Amniotic epithelial cell (primary cell): ENCODE measurements at regions not wholly inside any gene's neighbourhood (a gene's known extent, or its start where the extent isn't known, plus 50 kb on each side); places are given as distances from the start of the nearest gene placed in this dataset.
"Not testable (repeated sequence)": the region's sequence is repeated elsewhere in the genome, so short reads cannot be mapped to it uniquely, and the experiment has no call there.

ENCODE experiments used
- DNase-seq: peaks from one replicate; pipeline ENCODE4 v3.0.0-alpha.2; 2010; ENCODE audit warnings: low read depth

- no peak for DNase-seq
Measured at GRCh38 chr19:13712767-13713201, 51.5 kb upstream of the MRI1 start.

GRCh38 chr19:13707915-13708314 is 56.4 kb upstream of the MRI1 start:
- DNase-seq: no peak

- DNase-seq: no peak
Measured at GRCh38 chr19:13705928-13706447, 58.3 kb upstream of the MRI1 start.

GRCh38 chr19:13705201-13705600 is 59.1 kb upstream of the MRI1 start:
- no peak for DNase-seq

- DNase-seq: no peak
Measured at GRCh38 chr19:13701624-13702023, 62.7 kb upstream of the MRI1 start.

- DNase-seq: no peak
Measured at GRCh38 chr19:13700621-13701020, 63.7 kb upstream of the MRI1 start.

- no peak for DNase-seq
Measured at GRCh38 chr19:13699786-13700185, 64.5 kb upstream of the MRI1 start.

- no peak for DNase-seq
Measured at GRCh38 chr19:13696839-13697238, 67.5 kb upstream of the MRI1 start.

- DNase-seq: no peak
Measured at GRCh38 chr19:13693889-13694288, 70.4 kb upstream of the MRI1 start.

- DNase-seq: no peak
Measured at GRCh38 chr19:13691569-13692435, 72.5 kb upstream of the MRI1 start.

- no peak for DNase-seq
Measured at GRCh38 chr19:13689085-13689484, 75.2 kb upstream of the MRI1 start.

- DNase-seq: no peak
Measured at GRCh38 chr19:13684021-13684420, 80.3 kb upstream of the MRI1 start.

- DNase-seq: no peak
Measured at GRCh38 chr19:13681509-13681908, 82.8 kb upstream of the MRI1 start.

- DNase-seq: not testable (repeated sequence)
Measured at GRCh38 chr19:13680708-13681360, 83.5 kb upstream of the MRI1 start.

GRCh38 chr19:13676967-13677366 is 87.4 kb upstream of the MRI1 start:
- not testable (repeated sequence) for DNase-seq

GRCh38 chr19:13672480-13673175 is 91.7 kb upstream of the MRI1 start:
- DNase-seq: peak; percentile 1

GRCh38 chr19:13670846-13671245 is 93.5 kb upstream of the MRI1 start:
- DNase-seq: no peak

- DNase-seq: no peak
Measured at GRCh38 chr19:13669780-13670355, 94.5 kb upstream of the MRI1 start.

GRCh38 chr19:13668964-13669363 is 95.4 kb upstream of the MRI1 start:
- no peak for DNase-seq

GRCh38 chr19:13666165-13666564 is 98.2 kb upstream of the MRI1 start:
- no peak for DNase-seq

- DNase-seq: no peak
Measured at GRCh38 chr19:13665125-13665905, 99.0 kb upstream of the MRI1 start.
